GM23338 (cell line): ENCODE measurements at regions not wholly inside any gene's neighbourhood (a gene's known extent, or its start where the extent isn't known, plus 50 kb on each side); places are given as distances from the start of the nearest gene placed in this dataset.

Experiments used
- ATAC-seq: fragments of 200-7000 bp; cut with Tn5 transposase; 3 replicates; pipeline ENCODE4 v1.9.1; 2020
- DNase-seq: peaks from one replicate; pipeline ENCODE4 v3.0.0-alpha.2; 2015; ENCODE audit warnings: low spot score
- H2AFZ ChIP-seq: fragments of 200-600 bp; sonication (generic); 2 replicates; pipeline ENCODE4 v1.8.0; 2016; ENCODE audit warnings: antibody characterized with exemption, mild to moderate bottlenecking, moderate library complexity
- H3F3A ChIP-seq: fragments of 200-600 bp; sonication (generic); replicated peaks from 2 replicates; pipeline ENCODE4 v1.8.0; 2017; ENCODE audit warnings: antibody characterized with exemption, mixed run types, low read depth
- H3K27ac ChIP-seq: fragments of 200-600 bp; sonication (generic); 2 replicates; pipeline ENCODE4 v1.6.1; 2016; ENCODE audit warnings: low read depth
- H3K27me3 ChIP-seq: fragments of 200-600 bp; sonication (generic); 2 replicates; pipeline ENCODE4 v1.8.0; 2016; ENCODE audit warnings: mild to moderate bottlenecking, mixed run types, moderate library complexity; ENCODE audit not compliant: insufficient read depth
- H3K36me3 ChIP-seq: fragments of 200-600 bp; sonication (generic); 2 replicates; pipeline ENCODE4 v1.8.0; 2016; ENCODE audit warnings: mild to moderate bottlenecking; ENCODE audit not compliant: insufficient read depth
- H3K4me1 ChIP-seq: fragments of 200-600 bp; sonication (generic); 2 replicates; pipeline ENCODE4 v1.8.0; 2016; ENCODE audit warnings: mild to moderate bottlenecking, moderate library complexity; ENCODE audit not compliant: insufficient read depth
- H3K4me2 ChIP-seq: fragments of 200-600 bp; sonication (generic); 2 replicates; pipeline ENCODE4 v1.7.1; 2017; ENCODE audit warnings: mixed run types
- H3K4me3 ChIP-seq: fragments of 200-600 bp; sonication (generic); 2 replicates; pipeline ENCODE4 v1.6.1; 2016; ENCODE audit warnings: mixed run types
- H3K79me2 ChIP-seq: fragments of 200-600 bp; sonication (generic); replicated peaks from 2 replicates; pipeline ENCODE4 v1.8.0; 2017; ENCODE audit warnings: mild to moderate bottlenecking; ENCODE audit not compliant: insufficient read depth
- H3K9me2 ChIP-seq: fragments of 200-600 bp; sonication (generic); 2 replicates; pipeline ENCODE4 v1.8.0; 2017; ENCODE audit not compliant: insufficient read depth
- H4K20me1 ChIP-seq: fragments of 200-600 bp; sonication (generic); replicated peaks from 2 replicates; pipeline ENCODE4 v1.8.0; 2017; ENCODE audit warnings: mild to moderate bottlenecking; ENCODE audit not compliant: insufficient read depth
- H3K27ac Mint-ChIP-seq: 2 replicates; pipeline ENCODE4 v1.8.0; 2020; ENCODE audit warnings: inconsistent platforms, mild to moderate bottlenecking, moderate library complexity, mixed read lengths
- H3K27me3 Mint-ChIP-seq: 3 replicates; pipeline ENCODE4 v1.8.0; 2022; ENCODE audit warnings: low read depth, mild to moderate bottlenecking, moderate library complexity, mixed read lengths, inconsistent platforms; ENCODE audit not compliant: insufficient read depth, poor library complexity
- H3K36me3 Mint-ChIP-seq: 3 replicates; pipeline ENCODE4 v1.8.0; 2021; ENCODE audit warnings: low read depth, mild to moderate bottlenecking, inconsistent platforms, moderate library complexity, mixed read lengths
- H3K4me1 Mint-ChIP-seq: 3 replicates; pipeline ENCODE4 v1.8.0; 2020; ENCODE audit warnings: mild to moderate bottlenecking, inconsistent platforms, mixed read lengths
- H3K4me3 Mint-ChIP-seq: 3 replicates; pipeline ENCODE4 v1.8.0; 2021; ENCODE audit warnings: moderate library complexity, mild to moderate bottlenecking, inconsistent platforms, mixed read lengths
- H3K9me3 Mint-ChIP-seq: 3 replicates; pipeline ENCODE4 v1.8.0; 2020; ENCODE audit warnings: moderate library complexity, mild to moderate bottlenecking, inconsistent platforms, mixed read lengths
- CREB1 ChIP-seq: fragments of 250-450 bp; sonication (Bioruptor Pico); IDR thresholded peaks from 2 replicates; pipeline ENCODE4 v1.5.0; 2020; ENCODE audit warnings: low read depth, mild to moderate bottlenecking, moderate library complexity
- CTCF ChIP-seq, 2 experiments: fragments of 200-600 bp in 1 of 2; sonication (generic) in 1 of 2; conservative IDR thresholded peaks; 2 replicates each; pipeline versions ENCODE4 v1.5.1 to v1.6.1; 2016 to 2017; ENCODE audit warnings: antibody characterized with exemption in 2 of 2, low read depth in 2 of 2, mild to moderate bottlenecking in 2 of 2, moderate library complexity in 1 of 2
- EZH2 ChIP-seq: fragments of 200-600 bp; sonication (generic); IDR thresholded peaks from one replicate; pipeline ENCODE4 v1.8.0; 2017; ENCODE audit warnings: antibody characterized with exemption, mild to moderate bottlenecking, low read depth; ENCODE audit not compliant: unreplicated experiment
- EZH2phosphoT487 ChIP-seq: fragments of 200-600 bp; sonication (generic); IDR thresholded peaks from one replicate; pipeline ENCODE4 v1.8.1; 2018; ENCODE audit warnings: antibody characterized with exemption; ENCODE audit not compliant: unreplicated experiment
- JUNB ChIP-seq: IDR thresholded peaks from one replicate; pipeline ENCODE4 v1.6.1; 2016; ENCODE audit warnings: antibody characterized with exemption; ENCODE audit not compliant: unreplicated experiment
- STAT1 ChIP-seq: IDR thresholded peaks from one replicate; pipeline ENCODE4 v1.6.1; 2016; ENCODE audit warnings: antibody characterized with exemption; ENCODE audit not compliant: unreplicated experiment
- ZNF331 ChIP-seq: fragments of 250-450 bp; sonication (Bioruptor Pico); IDR thresholded peaks from 2 replicates; pipeline ENCODE4 v1.5.0; 2020; ENCODE audit warnings: low read depth, mild to moderate bottlenecking, moderate library complexity
- ZNF462 ChIP-seq: fragments of 250-450 bp; sonication (Bioruptor Pico); IDR thresholded peaks from 2 replicates; pipeline ENCODE4 v1.5.0; 2020; ENCODE audit warnings: mild to moderate bottlenecking, moderate library complexity

- Histone ChIP-seq H4K20me1 (no peaks in the 10 kb centered on the region), H2AFZ (no peak overlapping the region), H3K36me3 (peaks cover 8% of the 10 kb centered on the region), H3K9me2 (peaks cover 17% of the 10 kb centered on the region; the same call in 1 of the 2 replicates), H3K27me3 (no peaks in the 10 kb centered on the region), H3F3A (no peaks in the 10 kb centered on the region), H3K79me2 (no peaks in the 10 kb centered on the region), H3K4me1 (no peaks in the 10 kb centered on the region), H3K4me3 (no peak overlapping the region), H3K27ac (no peak overlapping the region), H3K4me2 (no peak overlapping the region)
- Mint-ChIP-seq H3K4me1 (0 out of 3 replicates have a peak, but pooled peaks cover 6% of the 10 kb centered on the region), H3K36me3 (peaks cover 6% of the 10 kb centered on the region; the same call in 1 of the 3 replicates), H3K9me3 (peaks cover 16% of the 10 kb centered on the region), H3K27me3 (peaks cover 2% of the 10 kb centered on the region), H3K4me3 (no peak overlapping the region), H3K27ac (no peak overlapping the region)
- TF ChIP-seq CTCF (conservative IDR thresholded peaks at IDR 0.05; ENCODE audit: low read depth in 2 of 2) (no peak), STAT1 (no peak), ZNF331 (no peak), ZNF462 (CRISPR knock-in tag) (no peak), EZH2phosphoT487 (no peak), CREB1 (CRISPR knock-in tag) (no peak), EZH2 (no peak), JUNB (no peak)
- ATAC-seq (no peak), DNase-seq (no peak)
These were observed 122.2 kb upstream of the NAP1L1 start for GRCh38 chr12:76206677-76207072.
